ENCODE measurements at regions not wholly inside any gene's neighbourhood (a gene's known extent, or its start where the extent isn't known, plus 50 kb on each side); places are given as distances from the start of the nearest gene placed in this dataset.

DNA sequence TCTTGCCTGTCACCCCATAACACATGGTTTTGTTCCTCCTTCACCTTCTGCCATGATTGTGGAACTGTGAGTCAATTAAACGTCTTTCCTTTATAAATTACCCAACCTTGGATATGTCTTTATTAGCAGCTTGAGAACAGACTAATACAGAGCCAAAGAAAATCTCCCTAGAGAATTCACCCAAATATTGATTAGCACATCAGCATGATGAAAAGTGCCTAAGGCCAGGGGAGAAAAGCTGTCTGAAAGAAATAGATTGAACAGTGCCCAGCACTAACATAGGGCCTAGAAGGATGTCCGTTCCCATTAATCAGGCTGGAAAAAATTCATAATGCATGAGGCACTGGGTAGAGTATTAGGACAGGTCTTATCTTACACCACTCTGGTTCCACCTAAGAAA, 111.9 kb upstream of the CALN1 start:
- no peak for DNase-seq (ENCODE audit: low read depth in 4 of 4, low spot score in 1 of 4)

DNA sequence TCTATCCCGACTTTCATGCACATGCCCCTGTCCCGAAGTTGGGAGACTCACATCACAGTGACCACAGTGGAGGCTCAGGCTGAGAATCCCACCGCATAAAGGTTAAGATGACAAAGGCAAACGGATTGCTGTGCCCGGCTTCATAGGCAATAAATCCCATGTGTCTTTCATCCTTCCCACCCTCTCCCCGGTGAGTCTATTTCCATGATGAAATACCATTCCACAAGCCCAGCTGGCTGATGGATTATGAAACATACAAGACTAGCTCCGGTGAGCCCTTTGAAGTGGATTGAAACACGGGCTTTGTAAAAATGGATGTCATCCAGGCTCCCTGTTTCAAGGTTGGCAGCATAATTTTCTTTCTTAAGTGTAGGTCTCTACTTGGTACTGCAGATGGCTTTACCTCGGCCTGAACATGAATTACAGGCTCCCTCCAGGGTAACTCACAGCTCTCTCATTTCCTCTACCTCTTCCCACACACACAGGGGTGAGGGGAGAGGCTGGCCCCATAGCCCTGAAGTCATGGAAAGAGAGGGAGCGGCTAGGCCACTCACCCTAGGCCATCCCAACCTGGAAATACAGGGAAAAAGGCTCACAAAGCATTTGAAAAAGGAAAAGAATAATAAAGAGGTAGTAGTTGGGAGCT, 92.0 kb upstream of the CALN1 start:
- no peak for DNase-seq (ENCODE audit: low read depth in 4 of 4, low spot score in 1 of 4)

DNA sequence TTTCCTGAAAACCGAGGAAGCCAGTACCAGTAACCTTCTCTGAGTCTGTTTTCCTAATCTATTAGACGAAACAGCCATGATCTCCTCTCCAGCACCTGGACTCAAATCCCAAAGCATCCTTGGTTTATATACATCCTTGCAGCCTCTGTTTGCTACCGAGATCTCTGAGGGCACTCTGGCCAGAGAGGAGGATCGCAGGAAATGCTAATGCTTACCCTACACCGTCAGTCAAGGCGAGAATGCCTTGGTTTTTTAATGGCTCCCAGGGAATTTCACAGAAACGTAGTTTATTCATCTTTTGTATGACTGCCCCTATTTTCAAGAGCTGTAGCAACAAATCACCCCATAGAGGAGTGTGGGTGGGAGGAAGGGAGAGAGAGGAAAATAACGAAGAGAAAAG, 91.5 kb upstream of the CALN1 start:
- no peak for DNase-seq (ENCODE audit: low read depth in 4 of 4, low spot score in 1 of 4)

DNA sequence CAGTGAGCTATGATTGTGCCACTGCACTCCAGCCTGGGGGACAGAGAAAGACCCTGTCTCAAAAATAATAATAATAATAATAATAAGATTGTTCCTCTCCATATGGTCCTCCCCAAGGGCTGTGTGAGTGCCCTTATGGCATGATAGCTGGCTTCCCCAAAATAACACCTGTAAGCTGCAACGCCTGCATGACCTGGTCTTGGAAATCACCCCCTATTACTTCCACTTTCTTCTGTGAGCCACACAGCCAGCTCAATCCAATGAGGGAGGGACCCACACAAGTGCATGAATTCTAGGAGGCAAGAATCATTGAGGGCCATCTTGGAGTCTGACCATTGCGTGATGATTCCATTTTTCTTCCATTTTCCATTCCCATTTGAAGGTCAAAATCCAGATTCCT, 82.7 kb upstream of the CALN1 start:
- no peak for DNase-seq (ENCODE audit: low read depth in 4 of 4, low spot score in 1 of 4)

- DNase-seq (ENCODE audit: low read depth in 4 of 4, low spot score in 1 of 4) = peak; percentile 24 to 31 (median 28)
These were observed 81.9 kb upstream of the CALN1 start for GRCh38 chr7:72493850-72494661.

DNA sequence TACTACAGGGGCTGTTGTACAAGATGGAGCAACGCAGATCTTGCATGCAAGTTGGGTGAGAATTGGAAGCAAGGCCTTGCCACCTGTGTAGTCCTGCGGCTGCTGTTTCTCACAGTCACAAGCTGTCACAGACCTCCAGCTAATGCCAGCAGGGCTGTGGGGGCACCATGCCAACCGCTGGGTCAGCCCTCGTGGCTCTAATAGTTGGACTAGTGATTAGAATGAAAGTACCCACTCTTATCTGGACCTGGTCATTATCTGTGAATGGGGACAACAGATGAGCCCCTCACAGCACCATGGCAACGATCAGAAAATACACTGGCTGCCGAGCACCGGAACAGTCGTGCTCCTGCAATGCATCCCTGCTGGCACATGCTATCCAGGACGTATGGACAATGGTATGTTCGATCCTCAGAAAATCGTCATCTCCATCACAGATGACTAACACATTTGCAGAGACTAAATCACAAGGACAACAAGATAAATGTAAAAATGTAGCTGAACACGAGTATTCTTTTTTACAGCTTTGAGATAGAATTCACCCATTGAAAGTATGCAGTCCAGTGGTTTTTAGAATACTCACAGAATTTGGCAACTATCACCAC, 80.4 kb upstream of the CALN1 start:
- no peak for DNase-seq (ENCODE audit: low read depth in 4 of 4, low spot score in 1 of 4)

- DNase-seq (ENCODE audit: low read depth in 4 of 4, low spot score in 1 of 4) = no peak
These were observed 78.2 kb upstream of the CALN1 start for GRCh38 chr7:72490301-72490700.

DNA sequence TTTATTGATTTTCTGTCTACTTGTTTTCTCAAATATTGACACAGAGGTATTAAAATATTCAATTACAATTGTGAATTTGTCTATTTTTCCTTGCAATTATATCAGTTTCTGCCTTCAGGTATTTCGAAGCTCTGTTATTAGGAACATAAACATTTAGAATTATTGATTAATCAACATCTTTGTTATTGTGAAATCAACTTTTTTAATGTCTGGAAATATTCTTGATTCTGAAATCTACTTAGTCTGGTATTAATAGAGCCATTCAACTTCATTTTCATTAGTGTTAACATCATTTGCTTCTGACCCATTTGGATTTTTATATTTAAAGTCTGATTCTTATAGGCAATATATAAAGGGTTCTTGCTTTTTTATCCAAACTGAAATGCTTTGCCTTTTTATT, 69.8 kb upstream of the CALN1 start:
- no peak for DNase-seq (ENCODE audit: low read depth in 4 of 4, low spot score in 1 of 4)

DNA sequence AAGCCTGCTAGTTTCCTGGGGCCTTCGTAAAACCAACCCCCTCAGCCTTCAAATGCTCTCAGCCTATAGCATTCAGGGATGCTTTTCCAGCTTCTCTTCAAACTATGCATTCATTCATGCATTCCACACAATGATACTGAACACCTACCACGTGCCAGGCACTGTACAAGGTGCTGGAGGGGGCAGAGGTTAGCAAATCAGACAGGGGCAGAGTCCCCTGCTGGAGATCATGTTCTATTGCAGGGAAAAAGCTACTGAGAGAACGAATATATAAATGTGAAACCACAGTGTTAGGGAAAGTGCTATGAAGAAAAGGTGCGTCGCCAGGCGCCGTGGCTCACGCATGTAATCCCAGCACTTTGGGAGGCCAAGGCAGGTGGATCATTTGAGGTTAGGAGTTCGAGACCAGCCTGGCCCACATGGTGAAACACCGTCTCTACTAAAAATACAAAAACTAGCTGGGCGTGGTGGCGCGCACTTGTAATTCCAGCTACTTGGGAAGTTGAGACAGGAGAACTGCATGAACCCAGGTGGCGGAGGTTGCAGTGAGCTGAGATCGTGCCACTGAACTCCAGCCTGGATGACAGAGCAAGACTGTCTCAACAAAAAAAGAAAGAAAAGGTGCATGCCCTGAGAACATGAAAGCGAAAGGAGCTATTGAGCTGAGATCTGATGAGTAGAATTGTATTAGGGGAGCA, 64.6 kb upstream of the CALN1 start:
- no peak for DNase-seq (ENCODE audit: low read depth in 4 of 4, low spot score in 1 of 4)

DNA sequence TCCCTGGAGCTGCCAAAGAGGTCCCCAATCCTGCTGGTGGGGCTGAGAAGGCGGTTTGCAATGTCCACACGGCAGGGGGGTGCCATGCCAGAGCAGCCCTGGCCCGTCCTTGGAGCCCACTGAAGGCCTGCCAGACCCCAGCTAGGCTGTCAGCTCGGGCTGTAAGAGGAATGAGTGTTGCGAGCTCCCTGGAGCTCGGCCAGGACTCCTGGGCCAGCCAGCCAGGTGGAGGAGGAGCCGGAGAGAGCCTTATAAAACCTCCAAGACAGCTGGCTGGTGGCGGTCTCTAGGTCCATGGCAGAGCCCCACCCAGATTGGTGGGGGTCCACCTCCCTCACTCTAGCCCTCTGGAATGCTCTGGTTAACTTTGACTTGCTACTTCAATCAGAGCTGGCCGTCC, 55.1 kb upstream of the CALN1 start:
- DNase-seq (ENCODE audit: low read depth in 4 of 4, low spot score in 1 of 4) = no peak

DNA sequence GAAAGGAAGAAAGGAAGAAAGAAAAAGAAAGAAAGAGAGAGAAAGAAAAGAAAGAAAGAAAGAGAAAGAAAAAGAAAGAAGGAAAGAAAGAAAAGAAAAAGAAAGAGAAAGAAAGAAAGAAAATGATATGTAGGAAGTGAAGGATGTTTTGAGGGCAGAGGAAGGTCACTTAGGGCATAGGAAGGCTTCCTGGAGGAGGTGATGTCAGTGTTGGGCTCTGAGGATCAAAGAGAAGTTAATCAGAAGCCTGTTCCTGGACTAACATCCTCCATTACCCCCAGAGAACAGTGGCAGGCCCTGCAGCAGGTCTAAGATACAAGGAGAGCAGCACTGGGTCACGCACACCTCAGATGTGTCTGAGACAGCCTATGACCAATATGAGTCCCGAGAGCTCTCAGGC, 54.7 kb upstream of the CALN1 start:
- DNase-seq (ENCODE audit: low read depth in 4 of 4, low spot score in 1 of 4) = no peak

- no peak for DNase-seq (ENCODE audit: low read depth in 4 of 4, low spot score in 1 of 4)
These were observed 53.4 kb upstream of the CALN1 start for GRCh38 chr7:72465521-72465920.

- no peak for DNase-seq (ENCODE audit: low read depth in 4 of 4, low spot score in 1 of 4)
These were observed 50.2 kb upstream of the CALN1 start for GRCh38 chr7:72462311-72462710.

Data from stimulated activated CD4-positive, alpha-beta T cell treated with anti-CD3 and anti-CD28 coated beads, Interleukin-1b, Interleukin-23, amount 100 ng/mL, for 24 hours (primary cell).